ENCODE measurements at regions not wholly inside any gene's neighbourhood (a gene's known extent, or its start where the extent isn't known, plus 50 kb on each side); places are given as distances from the start of the nearest gene placed in this dataset.
"Not testable (repeated sequence)": the region's sequence is repeated elsewhere in the genome, so short reads cannot be mapped to it uniquely, and the experiment has no call there.

DNA sequence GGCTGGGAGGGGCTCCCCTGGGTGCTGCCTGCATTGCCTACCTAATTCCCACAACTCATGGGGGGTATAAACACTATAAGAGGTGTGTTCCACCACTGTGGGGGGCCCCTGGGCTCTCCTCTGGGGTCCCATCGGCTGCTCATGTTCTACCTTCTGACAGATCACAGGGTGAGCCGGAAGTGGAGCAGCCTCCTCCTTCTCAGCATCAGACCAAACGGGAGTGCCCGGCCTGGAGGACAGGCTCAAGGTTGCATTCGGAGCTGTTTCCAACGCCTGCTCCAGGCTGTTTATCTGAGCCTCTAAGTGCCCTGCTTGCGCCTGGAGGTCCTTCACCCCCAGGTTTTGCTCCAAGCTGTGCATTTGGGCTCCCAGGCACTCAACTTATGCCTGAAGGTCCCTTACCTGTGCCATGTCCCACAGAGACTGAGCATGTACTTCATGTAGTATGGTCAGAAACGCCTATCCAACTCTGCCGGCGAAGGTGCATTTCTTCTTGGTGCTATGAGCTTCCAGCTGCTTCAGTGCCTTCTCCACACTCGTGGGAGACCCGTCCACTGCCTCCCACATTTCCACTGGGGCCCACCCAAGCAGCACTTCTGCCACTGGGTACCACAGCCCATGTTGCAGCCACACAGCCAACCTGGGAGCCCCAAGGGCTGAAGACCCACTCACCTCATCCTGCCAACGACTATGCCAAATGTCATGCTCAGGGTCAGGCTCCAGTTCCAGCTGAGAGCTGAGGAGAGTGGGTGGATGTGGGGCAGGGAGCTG is 232.1 kb downstream of the IGSF11 start:
- no peaks in the 10 kb centered on the region for H3K9me3 ChIP-seq (ENCODE audit: control insufficient read depth, low read length)
- no peaks in the 10 kb centered on the region for H3K79me2 ChIP-seq
- no peak overlapping the region for H3K4me2 ChIP-seq (ENCODE audit: low read length)
- H3K4me3 ChIP-seq (ENCODE audit: low read depth, low read length) = no peak overlapping the region
- H2AFZ ChIP-seq = no peak overlapping the region
- H3K36me3 ChIP-seq (ENCODE audit: control insufficient read depth, insufficient read depth, low read length) = no peaks in the 10 kb centered on the region
- no peak overlapping the region for H3K9ac ChIP-seq
- H3K4me1 ChIP-seq = no peaks in the 10 kb centered on the region
- H3K27ac ChIP-seq = no peak overlapping the region
- H3K27me3 ChIP-seq (ENCODE audit: control insufficient read depth, insufficient read depth, low read length) = no peaks in the 10 kb centered on the region
- no peak for TF ChIP-seq CTCF (IDR thresholded peaks at IDR 0.05)

GRCh38 chr3:118803096-118803476 is 231.6 kb downstream of the IGSF11 start:
- no peaks in the 10 kb centered on the region for H3K9me3 ChIP-seq (ENCODE audit: control insufficient read depth, low read length)
- H2AFZ ChIP-seq = no peak overlapping the region
- H3K4me2 ChIP-seq (ENCODE audit: low read length) = no peak overlapping the region
- no peak overlapping the region for H3K27ac ChIP-seq
- H3K79me2 ChIP-seq = no peaks in the 10 kb centered on the region
- TF ChIP-seq CTCF (IDR thresholded peaks at IDR 0.05) = no peak
- no peaks in the 10 kb centered on the region for H3K27me3 ChIP-seq (ENCODE audit: control insufficient read depth, insufficient read depth, low read length)
- no peaks in the 10 kb centered on the region for H3K4me1 ChIP-seq
- H3K4me3 ChIP-seq (ENCODE audit: low read depth, low read length) = no peak overlapping the region
- no peak overlapping the region for H3K9ac ChIP-seq
- H3K36me3 ChIP-seq (ENCODE audit: control insufficient read depth, insufficient read depth, low read length) = no peaks in the 10 kb centered on the region

DNA sequence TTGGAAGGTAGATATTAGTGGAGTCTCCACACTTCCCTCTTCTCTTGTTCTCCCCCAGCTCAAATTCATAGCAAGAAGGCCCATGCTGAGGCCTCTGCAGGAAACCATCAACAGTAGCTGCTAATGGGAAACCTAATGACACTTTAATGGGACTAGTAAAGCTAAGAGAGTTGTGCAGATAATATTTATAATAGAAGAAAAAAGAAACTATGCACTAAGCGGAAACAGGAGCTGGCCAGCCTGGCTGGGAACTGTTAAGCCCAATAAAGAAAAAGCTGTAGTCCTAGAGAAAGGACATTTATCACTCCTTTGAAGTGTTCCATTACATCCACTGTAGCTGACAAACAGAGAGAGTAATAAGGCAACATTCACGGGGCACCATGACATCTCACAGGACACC is 229.6 kb downstream of the IGSF11 start:
- Histone ChIP-seq H3K9me3 (ENCODE audit: control insufficient read depth, low read length) (no peaks in the 10 kb centered on the region), H3K27ac (no peak overlapping the region), H3K4me3 (ENCODE audit: low read depth, low read length) (no peak overlapping the region), H3K79me2 (no peaks in the 10 kb centered on the region), H2AFZ (no peak overlapping the region), H3K27me3 (ENCODE audit: control insufficient read depth, insufficient read depth, low read length) (no peaks in the 10 kb centered on the region), H3K4me2 (ENCODE audit: low read length) (no peak overlapping the region), H3K4me1 (no peaks in the 10 kb centered on the region), H3K36me3 (ENCODE audit: control insufficient read depth, insufficient read depth, low read length) (no peaks in the 10 kb centered on the region), H3K9ac (no peak overlapping the region)
- TF ChIP-seq CTCF (IDR thresholded peaks at IDR 0.05) = no peak

DNA sequence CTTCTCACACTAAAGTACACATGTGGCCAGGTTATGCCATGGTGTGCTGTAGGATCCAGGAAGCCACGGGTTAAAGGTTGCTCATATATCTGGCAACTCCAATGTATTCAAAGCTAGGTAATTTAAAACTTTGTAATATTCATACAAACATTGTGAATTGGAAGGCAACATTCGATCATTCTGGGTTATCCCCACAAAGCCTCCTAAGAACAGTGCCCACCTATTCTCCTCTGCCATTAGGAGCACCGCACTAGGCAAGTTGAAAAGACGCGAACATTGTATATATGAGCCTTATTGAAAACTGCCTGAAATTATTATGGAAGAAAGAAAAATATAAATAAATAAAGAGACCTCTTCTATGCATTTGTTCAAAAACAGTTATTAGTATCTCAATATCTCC is 228.2 kb downstream of the IGSF11 start:
- Histone ChIP-seq H3K79me2 (no peaks in the 10 kb centered on the region), H2AFZ (no peak overlapping the region), H3K4me3 (ENCODE audit: low read depth, low read length) (no peak overlapping the region), H3K27ac (no peak overlapping the region), H3K27me3 (ENCODE audit: control insufficient read depth, insufficient read depth, low read length) (no peaks in the 10 kb centered on the region), H3K9me3 (ENCODE audit: control insufficient read depth, low read length) (no peaks in the 10 kb centered on the region), H3K9ac (no peak overlapping the region), H3K4me2 (ENCODE audit: low read length) (no peak overlapping the region), H3K36me3 (ENCODE audit: control insufficient read depth, insufficient read depth, low read length) (no peaks in the 10 kb centered on the region), H3K4me1 (no peaks in the 10 kb centered on the region)
- TF ChIP-seq CTCF (IDR thresholded peaks at IDR 0.05) = no peak

GRCh38 chr3:118807349-118807748 is 227.3 kb downstream of the IGSF11 start:
- H3K27me3 ChIP-seq (ENCODE audit: control insufficient read depth, insufficient read depth, low read length); H3K27ac ChIP-seq; H2AFZ ChIP-seq; H3K79me2 ChIP-seq; H3K4me2 ChIP-seq (ENCODE audit: low read length); H3K4me1 ChIP-seq; H3K9ac ChIP-seq; H3K9me3 ChIP-seq (ENCODE audit: control insufficient read depth, low read length); H3K36me3 ChIP-seq (ENCODE audit: control insufficient read depth, insufficient read depth, low read length); H3K4me3 ChIP-seq (ENCODE audit: low read depth, low read length): not testable (repeated sequence)

All from parathyroid adenoma (tissue), 2 donors.